CD14-positive monocyte (primary cell): ENCODE measurements at regions not wholly inside any gene's neighbourhood (a gene's known extent, or its start where the extent isn't known, plus 50 kb on each side); places are given as distances from the start of the nearest gene placed in this dataset.

Experiments used
- DNase-seq, 3 donors: peaks; one replicate each; pipeline ENCODE4 v3.0.0-alpha.2; 2011 to 2022
- H2AFZ ChIP-seq: 2 replicates; pipeline ENCODE4 v1.6.0; 2012; ENCODE audit warnings: mild to moderate bottlenecking, low read depth, low read length, inconsistent platforms; ENCODE audit not compliant: insufficient read depth, poor library complexity, severe bottlenecking
- H3K27ac ChIP-seq, 2 donors: 1 replicate in 1 of 2; 2 replicates in 1 of 2; pipeline ENCODE4 v1.5.1; 2012 to 2013; ENCODE audit warnings: low read length in 2 of 2, control low read depth in 1 of 2, inconsistent platforms in 1 of 2, low read depth in 1 of 2, mild to moderate bottlenecking in 1 of 2
- H3K27me3 ChIP-seq, 2 donors: one replicate each; pipeline versions ENCODE4 v1.6.0 to v1.6.1; 2011 to 2013; ENCODE audit warnings: low read length in 2 of 2; ENCODE audit not compliant: control insufficient read depth in 2 of 2, insufficient read depth in 2 of 2
- H3K36me3 ChIP-seq, 2 donors: replicated peaks in 1 of 2; 1 replicate in 1 of 2; 2 replicates in 1 of 2; pipeline versions ENCODE4 v1.5.1 to v1.6.1; 2012 to 2013; ENCODE audit warnings: low read length in 2 of 2, control low read depth in 1 of 2, inconsistent platforms in 1 of 2, mild to moderate bottlenecking in 1 of 2; ENCODE audit not compliant: insufficient read depth in 2 of 2, control insufficient read depth in 1 of 2
- H3K4me1 ChIP-seq, 2 donors: 1 replicate in 1 of 2; 2 replicates in 1 of 2; pipeline versions ENCODE4 v1.5.1 to v1.6.1; 2012 to 2013; ENCODE audit warnings: low read length in 2 of 2, control low read depth in 1 of 2, inconsistent platforms in 1 of 2, mild to moderate bottlenecking in 1 of 2, moderate library complexity in 1 of 2; ENCODE audit not compliant: insufficient read depth in 2 of 2, control insufficient read depth in 1 of 2
- H3K4me2 ChIP-seq: replicated peaks from 2 replicates; pipeline ENCODE3; 2012; ENCODE audit warnings: low read length, moderate library complexity, mild to moderate bottlenecking; ENCODE audit not compliant: poor library complexity, severe bottlenecking; ENCODE audit errors: extremely low read depth
- H3K4me3 ChIP-seq, 3 experiments: fragments of 200-600 bp in 1 of 3; sonication (generic) in 1 of 3; replicated peaks in 1 of 3; 1 replicate in 2 of 3; 2 replicates in 1 of 3; pipeline ENCODE4 v1.5.1; 2011 to 2013; ENCODE audit warnings: low read length in 3 of 3, mild to moderate bottlenecking in 3 of 3, control low read depth in 2 of 3, low read depth in 2 of 3, inconsistent platforms in 1 of 3, moderate library complexity in 1 of 3
- H3K79me2 ChIP-seq: 2 replicates; pipeline ENCODE4 v1.6.0; 2012; ENCODE audit warnings: mild to moderate bottlenecking, control low read depth, inconsistent platforms, low read length, moderate library complexity; ENCODE audit not compliant: insufficient read depth
- H3K9ac ChIP-seq: 2 replicates; pipeline ENCODE4 v1.6.0; 2017; ENCODE audit warnings: low read length, mild to moderate bottlenecking; ENCODE audit not compliant: insufficient read depth, poor library complexity, severe bottlenecking
- H3K9me3 ChIP-seq, 2 donors: replicated peaks in 1 of 2; 1 replicate in 1 of 2; 2 replicates in 1 of 2; pipeline versions ENCODE4 v1.5.1 to v1.6.1; 2012 to 2013; ENCODE audit warnings: low read length in 2 of 2, control low read depth in 1 of 2; ENCODE audit not compliant: control insufficient read depth in 1 of 2, insufficient read depth in 1 of 2
- H4K20me1 ChIP-seq: 2 replicates; pipeline ENCODE4 v1.6.0; 2012; ENCODE audit warnings: mild to moderate bottlenecking, low read length, control low read depth, moderate library complexity; ENCODE audit not compliant: insufficient read depth
- H3K27ac Mint-ChIP-seq, 7 donors: one replicate each; pipeline ENCODE4 v1.8.0; 2020; ENCODE audit warnings: mild to moderate bottlenecking in 7 of 7, mixed read lengths in 7 of 7, moderate library complexity in 6 of 7, inconsistent platforms in 2 of 7
- H3K27me3 Mint-ChIP-seq, 3 donors: one replicate each; pipeline ENCODE4 v1.8.0; 2021 to 2022; ENCODE audit warnings: low read depth in 3 of 3, mild to moderate bottlenecking in 3 of 3, mixed read lengths in 3 of 3, moderate library complexity in 3 of 3, inconsistent platforms in 1 of 3
- H3K36me3 Mint-ChIP-seq, 2 donors: one replicate each; pipeline ENCODE4 v1.8.0; 2020; ENCODE audit warnings: mixed read lengths in 2 of 2, inconsistent platforms in 1 of 2, mild to moderate bottlenecking in 1 of 2
- H3K4me1 Mint-ChIP-seq: one replicate; pipeline ENCODE4 v1.8.0; 2020; ENCODE audit warnings: mild to moderate bottlenecking, mixed read lengths
- H3K4me3 Mint-ChIP-seq, 2 donors: one replicate each; pipeline ENCODE4 v1.8.0; 2020; ENCODE audit warnings: mild to moderate bottlenecking in 2 of 2, mixed read lengths in 2 of 2, moderate library complexity in 1 of 2
- H3K9me3 Mint-ChIP-seq, 7 donors: one replicate each; pipeline ENCODE4 v1.8.0; 2020 to 2022; ENCODE audit warnings: mixed read lengths in 7 of 7, mild to moderate bottlenecking in 6 of 7, moderate library complexity in 6 of 7, inconsistent platforms in 2 of 7
- WGBS: methylation state at CpG from one replicate; pipeline ENCODE4 v1.1.5; 2013; ENCODE audit warnings: missing lambda C conversion rate; ENCODE audit not compliant: insufficient coverage; 5-methylcytosine and 5-hydroxymethylcytosine counted together
- intact Hi-C, 2 donors: fragments of 100-400 bp; cut with micrococcal nuclease; formaldehyde crosslinking; loops; one replicate each; pipeline versions ENCODE4 v1.15.0 to v1.15.1; 2023
- TF ChIP-seq, protein P1 (sequence below): fragments of 200-600 bp; IDR thresholded peaks from one replicate; pipeline ENCODE4 v1.8.0; 2022; ENCODE audit warnings: antibody characterized with exemption, mild to moderate bottlenecking

DNA sequence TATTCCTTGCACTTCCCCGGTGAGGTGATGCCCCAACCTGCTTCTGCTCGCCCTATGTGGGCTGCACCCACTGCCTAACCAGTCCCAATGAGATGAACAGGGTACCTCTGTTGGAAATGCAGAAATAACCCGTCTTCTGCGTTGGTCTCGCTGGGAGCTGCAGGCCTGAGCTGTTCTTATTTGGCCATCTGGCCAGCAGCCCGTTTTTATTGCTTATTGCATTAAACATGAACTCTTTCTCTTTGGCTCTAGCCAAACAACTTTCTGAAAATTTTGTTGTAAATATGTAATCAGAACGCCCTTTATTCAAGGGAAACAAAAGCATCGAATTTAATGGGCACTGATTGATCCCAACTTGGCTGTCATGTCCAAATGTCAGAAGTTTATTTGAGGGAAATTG, 124.7 kb upstream of the FTMT start:
- Histone ChIP-seq H3K36me3 (no peaks in the 10 kb centered on the region), H3K27ac (no peak overlapping the region), H3K9ac (no peak overlapping the region), H3K9me3 (peaks cover 13 to 21% of the 10 kb centered on the region in 2 donors), H3K4me2 (no peak overlapping the region), H4K20me1 (no peaks in the 10 kb centered on the region), H2AFZ (no peak overlapping the region), H3K4me1 (no peaks in the 10 kb centered on the region), H3K4me3 (no peak overlapping the region), H3K79me2 (no peaks in the 10 kb centered on the region), H3K27me3 (no peaks in the 10 kb centered on the region)
- Mint-ChIP-seq H3K9me3 (peaks cover 2 to 19% (median 9%) of the 10 kb centered on the region in 7 donors), H3K4me3 (no peak overlapping the region), H3K4me1 (no peaks in the 10 kb centered on the region), H3K36me3 (no peaks in the 10 kb centered on the region), H3K27ac (no peak overlapping the region), H3K27me3 (peaks cover 0 to 2% (median 0%) of the 10 kb centered on the region in 3 donors)
- intact Hi-C loops = no loop called here
- TF ChIP-seq, protein P1, sequence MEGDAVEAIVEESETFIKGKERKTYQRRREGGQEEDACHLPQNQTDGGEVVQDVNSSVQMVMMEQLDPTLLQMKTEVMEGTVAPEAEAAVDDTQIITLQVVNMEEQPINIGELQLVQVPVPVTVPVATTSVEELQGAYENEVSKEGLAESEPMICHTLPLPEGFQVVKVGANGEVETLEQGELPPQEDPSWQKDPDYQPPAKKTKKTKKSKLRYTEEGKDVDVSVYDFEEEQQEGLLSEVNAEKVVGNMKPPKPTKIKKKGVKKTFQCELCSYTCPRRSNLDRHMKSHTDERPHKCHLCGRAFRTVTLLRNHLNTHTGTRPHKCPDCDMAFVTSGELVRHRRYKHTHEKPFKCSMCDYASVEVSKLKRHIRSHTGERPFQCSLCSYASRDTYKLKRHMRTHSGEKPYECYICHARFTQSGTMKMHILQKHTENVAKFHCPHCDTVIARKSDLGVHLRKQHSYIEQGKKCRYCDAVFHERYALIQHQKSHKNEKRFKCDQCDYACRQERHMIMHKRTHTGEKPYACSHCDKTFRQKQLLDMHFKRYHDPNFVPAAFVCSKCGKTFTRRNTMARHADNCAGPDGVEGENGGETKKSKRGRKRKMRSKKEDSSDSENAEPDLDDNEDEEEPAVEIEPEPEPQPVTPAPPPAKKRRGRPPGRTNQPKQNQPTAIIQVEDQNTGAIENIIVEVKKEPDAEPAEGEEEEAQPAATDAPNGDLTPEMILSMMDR = no peak
- WGBS = 86% methylated on average over 7 of the region's 8 CpGs
- DNase-seq = no peak

DNA sequence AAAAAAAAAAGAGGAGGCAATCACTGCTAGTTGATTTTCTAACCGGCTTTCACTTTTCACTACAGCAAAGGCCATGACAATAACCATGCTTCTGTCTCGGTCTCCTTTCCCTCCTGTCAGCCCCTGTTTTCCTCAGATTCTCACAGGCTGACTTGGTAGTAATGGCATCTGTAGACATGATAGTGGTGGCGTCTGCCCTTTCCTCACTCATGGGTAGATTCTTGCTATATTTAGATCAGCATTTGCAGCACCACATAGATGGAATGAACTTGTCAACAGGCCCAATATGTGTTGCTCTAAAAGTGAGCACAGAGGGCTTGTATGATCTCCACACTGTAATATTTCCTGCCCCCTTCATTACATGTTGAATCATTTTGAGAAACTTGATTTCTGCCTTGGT, 120.3 kb upstream of the FTMT start:
- peaks cover 8 to 12% of the 10 kb centered on the region in 2 donors for H3K9me3 ChIP-seq
- H3K79me2 ChIP-seq = no peaks in the 10 kb centered on the region
- no CpG with 5 or more reads among the region's 3 CpGs for WGBS
- Mint-ChIP-seq H3K36me3 (no peaks in the 10 kb centered on the region), H3K4me3 (no peak overlapping the region), H3K9me3 (peaks cover 2 to 9% (median 3%) of the 10 kb centered on the region in 7 donors), H3K27me3 (peaks cover 0 to 2% (median 0%) of the 10 kb centered on the region in 3 donors), H3K27ac (no peak overlapping the region), H3K4me1 (no peaks in the 10 kb centered on the region)
- no peaks in the 10 kb centered on the region for H3K36me3 ChIP-seq
- H3K27ac ChIP-seq = no peak overlapping the region
- H4K20me1 ChIP-seq = no peaks in the 10 kb centered on the region
- H2AFZ ChIP-seq = no peak overlapping the region
- H3K4me3 ChIP-seq = no peak overlapping the region
- intact Hi-C loops = no loop called here
- TF ChIP-seq, protein P1 = no peak
- DNase-seq = no peak
- no peaks in the 10 kb centered on the region for H3K27me3 ChIP-seq
- H3K4me2 ChIP-seq = no peak overlapping the region
- H3K9ac ChIP-seq = no peak overlapping the region
- no peaks in the 10 kb centered on the region for H3K4me1 ChIP-seq
